PC-3 (cell line): ENCODE measurements at regions not wholly inside any gene's neighbourhood (a gene's known extent, or its start where the extent isn't known, plus 50 kb on each side); places are given as distances from the start of the nearest gene placed in this dataset.

Source experiments
- ATAC-seq: fragments of 200-7000 bp; cut with Tn5 transposase; 2 replicates; pipeline ENCODE4 v1.9.1; 2020; ENCODE audit warnings: mild to moderate bottlenecking, moderate library complexity
- BruUV-seq: library from RNA; stranded (reverse); fragments of 400-500 nt; replicated peaks from 2 replicates; lab custom pipeline; 2021; lab: Mats Ljungman, UMichigan
- CTCF ChIA-PET: fragments of 300-600 bp; sonication (Branson Sonifier 250); formaldehyde crosslinking; loops from one replicate; lab custom pipeline; 2022; ENCODE audit warnings: antibody characterized with exemption; lab: Charles Lee
- POLR2A ChIA-PET: fragments of 300-600 bp; sonication (Branson Sonifier 250); formaldehyde crosslinking; loops from one replicate; lab custom pipeline; 2022; ENCODE audit warnings: antibody characterized with exemption; ENCODE audit not compliant: unreplicated experiment; lab: Charles Lee
- DNase-seq: peaks from one replicate; pipeline ENCODE4 v3.0.0-alpha.2; 2015
- H2AFZ ChIP-seq: fragments of 300-600 bp; sonication (generic); 2 replicates; pipeline ENCODE4 v1.6.0; 2016; ENCODE audit warnings: antibody characterized with exemption, low read length
- H3F3A ChIP-seq: fragments of 300-600 bp; sonication (generic); one replicate; pipeline ENCODE4 v1.6.0; 2017; ENCODE audit warnings: antibody characterized with exemption, low read length, control low read depth, mild to moderate bottlenecking; ENCODE audit not compliant: unreplicated experiment
- H3K27ac ChIP-seq: fragments of 300-600 bp; sonication (generic); 2 replicates; pipeline ENCODE4 v1.5.1; 2016; ENCODE audit warnings: mild to moderate bottlenecking, low read length
- H3K27me3 ChIP-seq: fragments of 300-600 bp; sonication (generic); 2 replicates; pipeline ENCODE4 v1.6.1; 2016; ENCODE audit warnings: low read length, mixed read lengths
- H3K36me3 ChIP-seq: fragments of 300-600 bp; sonication (generic); 2 replicates; pipeline ENCODE4 v1.6.1; 2016; ENCODE audit warnings: low read depth, mixed run types, low read length, mixed read lengths
- H3K4me1 ChIP-seq: fragments of 300-600 bp; sonication (generic); 2 replicates; pipeline ENCODE4 v1.5.1; 2016; ENCODE audit warnings: low read length; ENCODE audit not compliant: insufficient read depth
- H3K4me2 ChIP-seq: fragments of 300-600 bp; sonication (generic); 2 replicates; pipeline ENCODE4 v1.6.0; 2016; ENCODE audit warnings: low read length
- H3K4me3 ChIP-seq: fragments of 300-600 bp; sonication (generic); 2 replicates; pipeline ENCODE4 v1.5.1; 2016; ENCODE audit warnings: mild to moderate bottlenecking, low read length, mixed read lengths
- H3K79me2 ChIP-seq: fragments of 300-600 bp; sonication (generic); 2 replicates; pipeline ENCODE4 v1.6.1; 2017; ENCODE audit warnings: low read length, mixed read lengths
- H3K9ac ChIP-seq: fragments of 300-600 bp; sonication (generic); 2 replicates; pipeline ENCODE4 v1.6.0; 2016; ENCODE audit warnings: mild to moderate bottlenecking, low read length
- H3K9me2 ChIP-seq: fragments of 300-600 bp; sonication (generic); replicated peaks from 2 replicates; pipeline ENCODE4 v1.6.1; 2016; ENCODE audit warnings: mixed run types, low read length, mixed read lengths
- H3K9me3 ChIP-seq: fragments of 300-600 bp; sonication (generic); 2 replicates; pipeline ENCODE4 v1.6.1; 2016; ENCODE audit warnings: low read length, mixed read lengths
- H4K20me1 ChIP-seq: fragments of 300-600 bp; sonication (generic); 2 replicates; pipeline ENCODE4 v1.6.1; 2016; ENCODE audit warnings: low read length, mixed read lengths
- CTCF ChIP-seq: fragments of 300-600 bp; sonication (generic); conservative IDR thresholded peaks from 2 replicates; pipeline ENCODE4 v1.5.1; 2017; ENCODE audit warnings: antibody characterized with exemption, low read depth, mild to moderate bottlenecking, low read length
- EZH2 ChIP-seq: fragments of 300-600 bp; sonication (generic); IDR thresholded peaks from one replicate; pipeline ENCODE4 v1.6.1; 2017; ENCODE audit warnings: antibody characterized with exemption, mild to moderate bottlenecking, low read length; ENCODE audit not compliant: unreplicated experiment
- EZH2phosphoT487 ChIP-seq: fragments of 300-600 bp; sonication (generic); IDR thresholded peaks from 2 replicates; pipeline ENCODE4 v1.6.1; 2018; ENCODE audit warnings: mild to moderate bottlenecking, antibody characterized with exemption, low read length, borderline replicate concordance
- intact Hi-C: fragments of 100-400 bp; cut with micrococcal nuclease; formaldehyde crosslinking; loops from 2 replicates; pipeline ENCODE4 v1.9.0; 2023

- Histone ChIP-seq H4K20me1 (no peaks in the 10 kb centered on the region), H2AFZ (no peak overlapping the region), H3K27ac (no peak overlapping the region), H3K9me3 (no peaks in the 10 kb centered on the region), H3K4me3 (no peak overlapping the region), H3K27me3 (no peaks in the 10 kb centered on the region), H3F3A (no peaks in the 10 kb centered on the region), H3K36me3 (no peaks in the 10 kb centered on the region), H3K9ac (no peak overlapping the region), H3K4me2 (no peak overlapping the region), H3K9me2 (no peaks in the 10 kb centered on the region), H3K4me1 (no peaks in the 10 kb centered on the region), H3K79me2 (no peaks in the 10 kb centered on the region)
- POLR2A ChIA-PET: no interaction called here
- DNase-seq: no peak
- no peak for TF ChIP-seq EZH2
- no peak for TF ChIP-seq EZH2phosphoT487
- no peak for TF ChIP-seq CTCF
- ATAC-seq: no peak
- intact Hi-C loops: no loop called here
- CTCF ChIA-PET: no interaction called here
- BruUV-seq: no TSS peak
Observed at GRCh38 chr14:46368275-46368674, 283.3 kb downstream of the RPL10L start.

GRCh38 chr14:46352844-46353243 lies 298.7 kb downstream of the RPL10L start:
- H3K27ac ChIP-seq: no peak overlapping the region
- no peak overlapping the region for H3K4me2 ChIP-seq
- no peaks in the 10 kb centered on the region for H3F3A ChIP-seq
- no peaks in the 10 kb centered on the region for H3K27me3 ChIP-seq
- no peak overlapping the region for H2AFZ ChIP-seq
- H4K20me1 ChIP-seq: no peaks in the 10 kb centered on the region
- intact Hi-C loops: no loop called here
- H3K79me2 ChIP-seq: no peaks in the 10 kb centered on the region
- H3K9ac ChIP-seq: no peak overlapping the region
- H3K4me1 ChIP-seq: no peaks in the 10 kb centered on the region
- no peaks in the 10 kb centered on the region for H3K9me3 ChIP-seq
- ChIA-PET POLR2A (no interaction called here), CTCF (no interaction called here)
- ATAC-seq: no peak
- H3K4me3 ChIP-seq: no peak overlapping the region
- TF ChIP-seq EZH2: no peak
- TF ChIP-seq EZH2phosphoT487: no peak
- no peak for TF ChIP-seq CTCF
- no peak for DNase-seq
- no peaks in the 10 kb centered on the region for H3K9me2 ChIP-seq
- H3K36me3 ChIP-seq: no peaks in the 10 kb centered on the region
- no TSS peak for BruUV-seq

GRCh38 chr14:46344327-46344937 lies 307.1 kb downstream of the RPL10L start:
- Histone ChIP-seq H3F3A (no peaks in the 10 kb centered on the region), H3K4me1 (no peaks in the 10 kb centered on the region), H3K27me3 (peaks cover 7% of the 10 kb centered on the region; the same call in 1 of the 2 replicates), H3K27ac (no peak overlapping the region), H3K9me2 (no peaks in the 10 kb centered on the region), H3K4me2 (no peak overlapping the region), H3K9me3 (no peaks in the 10 kb centered on the region), H3K36me3 (no peaks in the 10 kb centered on the region), H3K4me3 (no peak overlapping the region), H3K79me2 (no peaks in the 10 kb centered on the region), H4K20me1 (no peaks in the 10 kb centered on the region), H2AFZ (peak overlapping the region; percentile 60; the same call in 1 of the 2 replicates), H3K9ac (no peak overlapping the region)
- CTCF ChIA-PET: no interaction called here
- intact Hi-C loops: loop anchor here (1.0 to 2.0 kb wide), 4 partner anchors 94 to 918 kb away; no protein-coding TSS in a partner anchor
- peak; percentile 93 for ATAC-seq
- peak; percentile 64 for DNase-seq
- peak; percentile 81 for TF ChIP-seq CTCF
- TF ChIP-seq EZH2: no peak
- POLR2A ChIA-PET: no interaction called here
- no TSS peak for BruUV-seq
